ENCODE measurements at regions not wholly inside any gene's neighbourhood (a gene's known extent, or its start where the extent isn't known, plus 50 kb on each side); places are given as distances from the start of the nearest gene placed in this dataset.

DNA sequence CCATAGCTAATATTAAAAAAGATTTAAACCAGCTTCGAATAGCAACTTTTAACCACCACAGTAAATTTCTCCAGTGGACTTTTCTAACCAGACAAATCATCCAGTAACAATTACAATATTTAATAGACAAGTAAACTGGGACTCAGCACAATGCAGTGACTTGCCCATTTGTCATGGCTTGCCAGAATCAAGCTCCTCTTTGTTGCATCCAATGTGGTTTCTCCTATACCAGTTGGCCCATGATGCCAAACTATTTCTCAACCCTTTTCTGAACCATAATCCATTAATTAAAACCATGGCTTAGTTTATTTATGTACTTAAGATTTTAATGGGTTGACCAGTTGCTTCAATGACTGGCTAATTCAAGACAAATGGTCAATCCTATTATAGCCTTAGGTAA lies 64.4 kb downstream of the DIO2 start:
- no peaks in the 10 kb centered on the region for H3K27me3 ChIP-seq (replicated peaks; ENCODE audit: insufficient read depth)
- WGBS: 69% methylated on average over 1 of the region's 1 CpG
- no peaks in the 10 kb centered on the region for H3K4me1 ChIP-seq (replicated peaks)
- H3K27ac ChIP-seq: no peak overlapping the region
- intact Hi-C loops (cut with DNase I): no loop called here
- TF ChIP-seq, protein P1, sequence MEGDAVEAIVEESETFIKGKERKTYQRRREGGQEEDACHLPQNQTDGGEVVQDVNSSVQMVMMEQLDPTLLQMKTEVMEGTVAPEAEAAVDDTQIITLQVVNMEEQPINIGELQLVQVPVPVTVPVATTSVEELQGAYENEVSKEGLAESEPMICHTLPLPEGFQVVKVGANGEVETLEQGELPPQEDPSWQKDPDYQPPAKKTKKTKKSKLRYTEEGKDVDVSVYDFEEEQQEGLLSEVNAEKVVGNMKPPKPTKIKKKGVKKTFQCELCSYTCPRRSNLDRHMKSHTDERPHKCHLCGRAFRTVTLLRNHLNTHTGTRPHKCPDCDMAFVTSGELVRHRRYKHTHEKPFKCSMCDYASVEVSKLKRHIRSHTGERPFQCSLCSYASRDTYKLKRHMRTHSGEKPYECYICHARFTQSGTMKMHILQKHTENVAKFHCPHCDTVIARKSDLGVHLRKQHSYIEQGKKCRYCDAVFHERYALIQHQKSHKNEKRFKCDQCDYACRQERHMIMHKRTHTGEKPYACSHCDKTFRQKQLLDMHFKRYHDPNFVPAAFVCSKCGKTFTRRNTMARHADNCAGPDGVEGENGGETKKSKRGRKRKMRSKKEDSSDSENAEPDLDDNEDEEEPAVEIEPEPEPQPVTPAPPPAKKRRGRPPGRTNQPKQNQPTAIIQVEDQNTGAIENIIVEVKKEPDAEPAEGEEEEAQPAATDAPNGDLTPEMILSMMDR (IDR thresholded peaks at IDR 0.05): no peak
- TF ChIP-seq POLR2A (IDR thresholded peaks at IDR 0.05) (no peak), POLR2AphosphoS5 (IDR thresholded peaks at IDR 0.05) (no peak)
- DNase-seq (ENCODE audit: low spot score): no peak
- H3K4me3 ChIP-seq: no peak overlapping the region
- no peaks in the 10 kb centered on the region for H3K9me3 ChIP-seq
- no peaks in the 10 kb centered on the region for H3K36me3 ChIP-seq

DNA sequence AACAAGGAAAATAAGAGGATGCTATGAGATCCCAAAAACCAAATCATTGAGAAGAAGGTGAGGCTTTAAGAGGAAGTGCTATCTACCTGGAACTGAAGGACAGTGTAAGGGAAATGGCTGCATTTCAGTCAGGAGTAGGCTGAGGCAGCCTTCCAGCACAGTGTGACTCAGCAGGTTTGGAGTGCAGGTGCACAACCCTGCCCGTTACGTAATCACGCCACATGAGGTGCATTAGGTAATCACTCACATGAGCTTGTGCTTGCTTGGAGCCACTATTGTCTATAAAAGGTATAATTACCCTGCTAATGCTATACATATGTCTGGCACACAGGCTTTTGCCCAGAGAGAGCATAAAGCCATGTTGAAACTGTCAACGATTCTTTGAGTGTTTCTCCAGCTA lies 74.9 kb downstream of the DIO2 start:
- no peak for DNase-seq (ENCODE audit: low spot score)
- H3K4me1 ChIP-seq (replicated peaks): no peaks in the 10 kb centered on the region
- intact Hi-C loops (cut with DNase I): no loop called here

DNA sequence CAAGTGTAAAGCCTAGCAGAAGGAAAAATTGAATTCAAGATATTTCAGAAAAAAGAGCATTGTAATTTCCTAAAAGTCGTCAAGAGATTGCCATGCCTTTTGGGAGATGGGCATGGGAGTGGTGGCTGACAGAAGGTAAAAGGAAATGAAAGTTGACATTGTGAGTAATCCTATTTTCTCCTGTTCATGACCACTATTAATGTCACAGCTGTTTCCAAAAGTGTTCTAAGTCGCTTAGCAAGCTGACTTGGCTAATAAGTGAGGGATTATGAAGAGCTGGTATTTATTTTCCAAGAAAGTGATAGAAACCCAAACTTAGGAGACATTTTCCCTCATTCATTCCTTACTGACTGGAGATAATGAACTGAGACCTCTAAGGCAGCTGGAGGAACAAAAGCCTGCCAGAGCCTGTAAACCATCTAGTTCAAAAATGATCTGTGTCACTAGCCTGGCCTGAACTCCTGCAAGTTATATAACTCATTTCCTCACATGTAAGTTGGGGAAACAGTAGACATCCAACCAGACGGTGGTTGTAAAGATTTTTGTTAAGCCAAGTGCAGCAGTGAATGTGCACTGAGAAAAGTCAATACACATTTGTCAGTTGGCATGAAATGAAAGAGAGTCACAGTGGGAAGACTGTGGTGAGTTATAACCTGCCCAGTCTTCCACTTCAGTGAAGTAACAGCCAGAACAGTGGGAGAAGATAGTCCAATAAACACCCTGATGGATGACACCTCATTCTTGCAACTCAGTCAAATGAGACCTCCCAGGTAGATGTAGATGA lies 75.8 kb downstream of the DIO2 start:
- Histone ChIP-seq H3K4me3 (no peak overlapping the region), H3K4me1 (replicated peaks) (no peaks in the 10 kb centered on the region), H3K9me3 (no peaks in the 10 kb centered on the region), H3K36me3 (no peaks in the 10 kb centered on the region), H3K27me3 (replicated peaks; ENCODE audit: insufficient read depth) (no peaks in the 10 kb centered on the region), H3K27ac (no peak overlapping the region)
- DNase-seq (ENCODE audit: low spot score): no peak
- 27% methylated on average over 3 of the region's 3 CpGs for WGBS
- TF ChIP-seq POLR2AphosphoS5 (IDR thresholded peaks at IDR 0.05): no peak
- no peak for TF ChIP-seq POLR2A (IDR thresholded peaks at IDR 0.05)
- TF ChIP-seq, protein P1 (IDR thresholded peaks at IDR 0.05): no peak
- intact Hi-C loops (cut with DNase I): no loop called here

More for the DNA sequence above, 74.9 kb downstream of the DIO2 start:
- Histone ChIP-seq H3K36me3 (no peaks in the 10 kb centered on the region), H3K9me3 (no peaks in the 10 kb centered on the region), H3K27ac (no peak overlapping the region), H3K27me3 (replicated peaks; ENCODE audit: insufficient read depth) (no peaks in the 10 kb centered on the region), H3K4me3 (no peak overlapping the region)
- 94% methylated on average over 4 of the region's 4 CpGs for WGBS
- TF ChIP-seq POLR2A (IDR thresholded peaks at IDR 0.05) (no peak), POLR2AphosphoS5 (IDR thresholded peaks at IDR 0.05) (no peak)
- TF ChIP-seq, protein P1 (IDR thresholded peaks at IDR 0.05): no peak

DNA sequence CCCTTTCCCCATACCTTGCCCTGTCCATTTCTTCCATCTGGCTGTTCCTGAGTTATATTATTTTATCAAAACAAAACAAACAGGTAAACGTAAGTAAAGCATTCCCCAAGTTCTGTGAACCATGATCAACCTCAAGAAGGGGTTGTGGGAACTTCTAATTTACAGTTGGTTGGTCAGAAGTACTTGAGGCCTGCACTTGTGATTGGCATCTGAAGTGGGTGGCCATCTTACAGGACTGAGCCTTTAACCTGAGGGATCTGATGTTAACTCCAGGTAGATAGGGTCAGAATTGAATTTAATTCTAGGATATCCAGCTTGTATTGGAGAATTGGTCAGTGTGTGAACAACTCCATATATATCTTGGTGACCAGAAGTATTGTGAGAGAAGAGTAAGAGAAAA lies 77.0 kb downstream of the DIO2 start:
- Histone ChIP-seq H3K4me3 (no peak overlapping the region), H3K4me1 (replicated peaks) (no peaks in the 10 kb centered on the region), H3K27me3 (replicated peaks; ENCODE audit: insufficient read depth) (no peaks in the 10 kb centered on the region), H3K27ac (no peak overlapping the region), H3K9me3 (no peaks in the 10 kb centered on the region), H3K36me3 (no peaks in the 10 kb centered on the region)
- TF ChIP-seq POLR2AphosphoS5 (IDR thresholded peaks at IDR 0.05) (no peak), POLR2A (IDR thresholded peaks at IDR 0.05) (no peak)
- TF ChIP-seq, protein P1 (IDR thresholded peaks at IDR 0.05): no peak
- no peak for DNase-seq (ENCODE audit: low spot score)
- 88% methylated on average over 1 of the region's 1 CpG for WGBS
- intact Hi-C loops (cut with DNase I): no loop called here

DNA sequence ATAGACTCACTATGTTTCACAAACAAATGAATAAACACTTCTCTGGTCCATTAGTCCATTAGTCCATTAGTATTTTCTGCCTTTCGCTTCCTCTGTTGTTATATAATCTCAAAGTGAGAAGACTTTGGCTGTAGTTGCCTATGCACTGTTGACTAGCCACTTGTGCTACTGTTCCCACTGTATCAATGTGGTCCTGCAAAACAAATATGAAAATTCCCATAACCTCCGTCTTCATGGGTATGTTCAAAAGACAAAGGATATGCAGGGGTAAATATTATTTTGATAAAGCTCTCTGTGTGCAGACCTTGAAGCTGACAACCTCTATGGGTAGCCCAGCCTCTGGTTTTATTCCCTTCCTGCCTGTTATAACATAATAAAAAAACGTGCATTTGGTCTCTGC lies 77.8 kb downstream of the DIO2 start:
- TF ChIP-seq POLR2AphosphoS5 (IDR thresholded peaks at IDR 0.05) (no peak), POLR2A (IDR thresholded peaks at IDR 0.05) (no peak)
- TF ChIP-seq, protein P1 (IDR thresholded peaks at IDR 0.05): no peak
- WGBS: 94% methylated on average over 3 of the region's 3 CpGs
- Histone ChIP-seq H3K4me3 (no peak overlapping the region), H3K4me1 (replicated peaks) (no peaks in the 10 kb centered on the region), H3K27me3 (replicated peaks; ENCODE audit: insufficient read depth) (no peaks in the 10 kb centered on the region), H3K36me3 (no peaks in the 10 kb centered on the region), H3K27ac (no peak overlapping the region), H3K9me3 (no peaks in the 10 kb centered on the region)
- DNase-seq (ENCODE audit: low spot score): no peak
- intact Hi-C loops (cut with DNase I): no loop called here

Data from prostate gland (tissue), 2 donors.